ENCODE measurements at regions not wholly inside any gene's neighbourhood (a gene's known extent, or its start where the extent isn't known, plus 50 kb on each side); places are given as distances from the start of the nearest gene placed in this dataset.
A peak's percentile ranks its signal among the peaks of the same experiment; 100 is the strongest.

DNA sequence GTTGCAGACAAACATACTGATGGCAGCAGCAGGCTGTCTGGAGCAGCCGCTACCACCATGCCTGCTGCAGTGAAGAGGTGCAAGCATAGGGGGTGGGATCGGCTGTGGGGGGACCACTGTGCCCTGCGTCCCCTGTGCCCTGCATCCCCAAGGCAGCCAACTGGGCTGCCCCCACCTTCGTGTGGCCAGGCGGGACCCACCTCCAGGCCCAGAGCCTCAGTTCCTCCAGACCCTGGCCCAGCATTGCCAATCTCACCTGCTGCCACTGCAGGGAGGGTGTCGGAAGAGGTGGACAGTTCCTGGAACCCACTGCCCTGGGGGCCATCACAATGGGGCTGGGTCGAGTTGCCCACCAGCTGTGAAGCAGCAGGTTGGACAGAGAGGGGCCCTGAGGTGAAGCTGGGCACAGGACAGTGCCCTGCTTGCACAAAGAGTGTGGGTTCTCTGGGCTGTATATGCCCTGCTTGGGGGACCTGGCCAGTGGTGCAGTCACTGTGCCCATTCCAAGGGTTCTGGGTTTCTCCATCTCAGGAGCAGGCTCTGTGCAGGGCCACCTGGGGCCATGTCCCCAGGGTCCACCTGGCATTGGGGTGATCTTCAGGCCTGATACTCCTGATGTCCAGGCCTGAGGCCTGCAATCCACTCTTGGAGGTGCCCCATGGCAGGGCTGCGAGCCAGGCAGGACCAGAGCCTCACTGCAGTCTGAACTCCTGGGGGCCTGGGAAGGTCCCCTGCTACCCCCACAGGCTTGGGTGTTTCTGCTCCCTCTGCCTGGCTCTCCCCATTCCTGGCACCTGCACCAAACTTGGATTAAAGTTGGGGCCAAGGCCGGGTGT, 261.4 kb upstream of the NRIP1 start:
- DNase-seq = no peak

DNA sequence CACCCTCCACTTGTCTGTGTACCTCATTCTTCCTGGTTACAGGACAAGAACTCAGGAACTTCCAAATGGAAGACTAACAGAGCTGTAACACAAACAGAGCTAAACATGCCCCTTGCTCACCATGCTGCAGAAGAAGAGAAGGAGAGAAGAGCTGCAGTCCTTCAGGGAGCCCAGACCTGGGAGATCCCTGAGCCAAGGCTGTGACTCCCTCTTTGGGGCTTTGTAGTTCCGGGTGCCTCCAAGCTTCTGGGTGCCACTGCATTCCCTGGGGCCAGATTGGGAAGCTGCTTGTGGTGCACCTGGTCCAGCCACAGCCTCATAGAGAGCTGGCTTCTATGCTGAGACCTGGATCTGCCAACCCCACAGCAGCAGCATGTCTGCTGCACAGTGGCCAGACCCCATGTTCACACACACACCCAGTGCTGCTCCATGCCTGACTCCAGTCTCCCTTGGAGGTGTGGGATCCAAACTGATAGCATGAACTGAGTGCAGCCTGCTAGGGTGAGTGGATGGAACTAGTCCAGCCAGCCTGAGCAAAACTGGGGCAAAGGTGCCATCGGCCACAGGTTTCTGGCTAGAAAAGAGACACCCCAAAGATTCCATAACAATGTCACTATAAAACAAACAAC, 263.0 kb upstream of the NRIP1 start:
- no peak for DNase-seq

DNA sequence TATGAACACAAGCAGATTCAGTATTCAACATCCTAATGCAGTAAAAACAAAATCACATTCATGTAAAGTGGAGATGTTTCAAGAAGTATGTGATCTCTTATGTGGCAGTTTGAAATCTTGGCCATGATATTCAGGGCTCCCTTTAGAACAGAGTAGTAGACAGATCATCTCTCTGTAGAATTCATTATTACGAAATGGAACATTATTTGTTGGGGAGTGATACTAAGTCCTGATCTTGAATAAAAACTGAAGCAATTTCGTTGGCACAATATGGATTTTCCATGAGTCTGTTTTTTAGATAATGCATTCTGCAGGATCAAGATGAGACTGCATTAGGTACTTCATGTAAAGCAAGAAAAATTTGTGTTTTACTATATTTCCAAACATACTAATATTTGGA, 264.4 kb upstream of the NRIP1 start:
- DNase-seq = no peak

DNA sequence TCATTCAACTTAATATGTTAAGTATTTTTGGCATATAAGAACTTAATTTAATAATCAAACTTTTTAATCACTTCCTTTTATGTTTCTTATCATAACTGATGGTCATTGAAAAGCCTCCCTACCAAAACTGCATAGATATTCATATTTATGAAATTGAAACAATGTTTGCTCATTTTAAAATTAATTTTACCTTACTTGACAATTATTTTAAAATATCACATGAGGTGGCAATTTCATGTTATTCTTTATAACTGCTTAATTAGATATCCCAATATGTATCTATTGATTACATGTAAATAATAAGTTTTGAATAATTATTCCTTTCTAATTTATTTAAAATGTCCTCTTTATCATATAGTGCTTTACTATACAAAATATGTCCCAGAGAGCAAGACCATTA, 266.1 kb upstream of the NRIP1 start:
- DNase-seq = no peak

DNA sequence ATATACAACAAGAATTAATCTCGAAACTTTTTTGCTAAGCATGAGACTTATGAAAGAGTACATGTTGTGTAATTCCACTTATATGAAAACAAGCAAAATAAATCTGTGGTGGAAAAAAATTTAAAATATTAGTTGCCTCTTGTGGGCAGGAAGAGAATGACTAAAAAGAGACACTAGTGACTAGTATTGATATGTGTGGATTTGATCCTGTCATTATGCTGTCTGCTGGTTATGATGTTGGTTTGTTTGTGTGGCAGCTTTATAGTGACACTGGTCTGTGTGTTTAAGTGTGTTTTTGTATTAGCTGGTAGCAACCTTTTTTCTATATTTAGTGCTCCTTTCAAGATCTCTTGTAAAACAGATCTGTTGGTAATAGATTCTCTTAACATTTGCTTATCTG, 267.8 kb upstream of the NRIP1 start:
- no peak for DNase-seq

DNA sequence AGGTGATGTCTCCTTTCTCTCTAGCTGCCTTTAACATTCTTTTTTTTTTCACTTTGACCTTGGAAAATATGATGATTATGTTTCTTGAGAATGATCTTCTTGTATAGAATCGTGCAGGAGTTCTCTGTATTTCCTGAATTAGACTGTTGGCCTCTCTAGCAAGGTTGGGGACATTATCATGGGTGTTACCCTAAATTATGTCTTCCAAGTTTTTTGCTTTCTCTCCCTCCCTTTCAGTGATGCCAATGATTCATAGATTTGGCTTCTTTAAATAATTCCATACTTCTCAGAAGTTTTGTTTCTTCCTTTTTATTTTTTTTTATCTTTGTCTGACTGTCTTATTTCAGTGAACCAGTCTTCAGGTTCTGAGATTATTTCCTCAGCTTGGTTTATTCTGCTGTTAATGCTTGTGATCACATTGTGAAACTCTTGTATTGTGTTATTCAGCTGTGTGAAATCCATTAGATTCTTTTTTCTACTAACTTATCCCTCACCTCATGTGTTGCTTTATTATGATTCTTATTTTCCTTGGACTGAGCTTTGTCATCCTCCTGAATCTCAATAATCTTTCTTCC, 268.4 kb upstream of the NRIP1 start:
- no peak for DNase-seq

DNA sequence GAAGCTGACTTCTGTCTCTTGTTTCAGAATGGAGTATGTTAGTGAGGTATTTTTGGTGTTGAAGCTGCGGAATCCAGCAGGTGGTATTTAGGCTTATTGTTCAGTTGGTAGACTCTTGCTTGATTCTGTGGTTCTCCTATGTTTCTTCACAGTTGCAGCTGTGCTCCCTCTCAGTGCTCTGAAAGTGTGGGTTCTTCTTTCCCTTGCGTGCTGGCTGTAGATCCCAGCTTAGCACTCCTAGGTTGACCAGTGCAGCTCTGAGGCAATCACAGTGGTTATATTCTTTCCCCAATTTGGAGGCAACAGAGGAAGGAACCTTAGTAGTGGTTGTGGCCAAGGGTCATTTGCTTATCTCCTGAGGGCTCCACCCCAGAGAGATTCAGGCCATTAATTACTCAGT, 269.2 kb upstream of the NRIP1 start:
- no peak for DNase-seq

DNA sequence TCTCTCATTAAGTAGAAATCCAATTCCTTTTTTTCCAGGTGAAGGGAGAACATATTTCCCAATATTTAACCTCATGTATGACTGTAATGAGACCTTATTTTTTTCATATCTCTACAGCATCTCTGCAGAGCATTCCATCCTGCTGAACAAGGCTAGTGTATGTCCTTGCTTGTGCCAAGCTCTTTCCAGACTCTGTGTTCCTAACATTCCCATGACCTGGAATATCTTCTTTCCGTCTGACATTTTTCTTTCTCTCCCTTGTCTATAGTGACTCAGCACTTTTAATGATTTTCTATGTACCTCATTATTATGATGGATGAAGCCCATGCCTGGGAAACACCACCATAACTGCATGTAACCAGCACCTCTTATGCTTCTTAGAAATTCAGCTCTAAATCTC, 278.3 kb upstream of the NRIP1 start:
- no peak for DNase-seq

DNA sequence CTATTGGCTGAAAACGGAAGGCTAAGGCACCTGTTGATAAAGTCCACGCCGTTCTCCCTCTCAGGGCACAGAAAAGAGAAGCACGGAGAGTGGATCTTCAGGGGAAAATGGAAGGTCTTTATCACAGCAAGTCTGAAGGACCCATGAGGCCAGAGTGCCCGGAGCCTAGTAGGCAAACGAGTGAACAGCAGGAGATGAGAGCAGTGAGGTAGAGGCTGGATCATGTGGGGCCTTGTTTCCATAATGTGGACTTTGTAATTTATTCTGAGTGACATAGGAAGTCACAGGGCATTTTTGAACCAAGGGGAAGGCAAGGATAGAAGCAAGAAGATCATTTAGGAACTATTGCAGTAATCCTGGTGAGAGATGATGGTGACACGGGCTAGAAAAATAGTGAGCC, 287.2 kb upstream of the NRIP1 start:
- no peak for DNase-seq

DNA sequence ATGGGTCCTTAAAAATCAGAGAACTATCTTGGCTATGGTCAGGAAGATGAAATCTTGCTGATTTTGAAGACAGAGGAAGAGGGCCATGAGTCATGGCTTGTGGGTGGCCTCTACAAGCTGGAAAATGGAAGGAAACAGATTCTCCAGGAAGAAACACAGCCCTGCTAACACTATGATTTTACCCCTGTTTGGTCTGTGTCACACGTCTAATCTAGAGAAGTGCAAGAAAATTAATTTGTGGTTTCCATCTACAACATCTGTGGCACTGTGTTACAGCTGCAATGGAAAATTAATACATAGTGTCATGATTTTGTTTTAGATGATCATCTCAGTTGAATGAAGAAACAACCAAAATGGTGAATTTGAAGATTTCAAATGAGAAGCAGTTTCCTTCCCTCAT, 288.7 kb upstream of the NRIP1 start:
- DNase-seq = no peak

DNA sequence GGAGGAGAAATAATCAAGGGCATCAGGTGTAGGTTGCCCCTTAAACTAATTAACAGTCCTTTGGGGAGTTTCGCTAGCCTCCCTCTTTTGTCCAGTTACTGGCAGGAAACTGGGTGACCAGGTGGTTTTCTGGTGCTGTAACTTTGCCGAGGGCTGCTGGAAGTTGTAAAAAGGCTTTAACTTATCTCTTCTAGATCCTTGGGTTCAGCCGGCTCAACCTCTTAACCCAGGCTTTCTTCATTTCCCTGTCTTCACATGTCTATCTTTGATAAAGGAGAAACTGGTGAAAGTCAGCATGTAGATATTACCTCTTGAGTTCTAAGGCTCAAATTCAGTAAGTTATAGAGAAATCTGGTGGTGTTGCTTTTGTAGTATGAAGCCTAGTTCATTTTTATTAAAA, 289.7 kb upstream of the NRIP1 start:
- no peak for DNase-seq

DNA sequence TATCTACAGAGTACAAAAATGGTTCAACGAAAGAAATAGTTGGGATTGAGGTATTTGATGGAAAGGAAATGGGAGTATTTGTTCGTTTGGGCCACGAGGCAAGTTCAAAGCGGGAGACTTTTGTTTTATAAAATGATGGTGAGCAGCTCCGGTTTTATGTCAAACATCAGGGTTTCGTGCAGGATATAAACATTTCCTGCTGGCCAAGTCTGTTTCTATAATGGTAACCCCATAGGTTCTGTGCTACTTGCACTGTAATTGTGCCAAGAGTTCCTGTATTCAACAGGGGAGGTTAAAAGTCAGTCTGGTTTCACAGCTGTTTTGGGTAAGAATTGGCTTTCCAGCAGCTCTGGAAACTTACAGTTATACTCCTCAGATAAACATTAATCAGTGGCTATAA, 290.3 kb upstream of the NRIP1 start:
- no peak for DNase-seq

DNA sequence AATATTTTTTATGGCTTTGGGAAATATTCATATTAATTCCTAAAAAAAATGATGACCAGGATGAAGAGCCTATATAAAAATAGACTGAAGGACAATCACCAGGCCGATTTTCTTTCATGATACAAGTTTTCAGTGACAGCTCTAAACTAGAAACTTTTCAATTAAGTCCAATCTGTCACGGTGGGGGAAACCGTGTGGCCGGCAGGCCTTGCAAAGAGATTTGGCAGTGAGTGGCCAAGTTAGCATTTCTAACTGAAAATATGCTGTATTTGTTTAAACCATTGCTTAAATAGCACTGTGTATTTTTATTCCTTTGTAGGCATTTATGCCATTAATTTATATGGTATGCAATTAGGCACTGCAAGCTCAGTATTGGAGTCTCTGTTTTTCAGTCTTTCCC, 294.5 kb upstream of the NRIP1 start:
- DNase-seq = no peak

DNA sequence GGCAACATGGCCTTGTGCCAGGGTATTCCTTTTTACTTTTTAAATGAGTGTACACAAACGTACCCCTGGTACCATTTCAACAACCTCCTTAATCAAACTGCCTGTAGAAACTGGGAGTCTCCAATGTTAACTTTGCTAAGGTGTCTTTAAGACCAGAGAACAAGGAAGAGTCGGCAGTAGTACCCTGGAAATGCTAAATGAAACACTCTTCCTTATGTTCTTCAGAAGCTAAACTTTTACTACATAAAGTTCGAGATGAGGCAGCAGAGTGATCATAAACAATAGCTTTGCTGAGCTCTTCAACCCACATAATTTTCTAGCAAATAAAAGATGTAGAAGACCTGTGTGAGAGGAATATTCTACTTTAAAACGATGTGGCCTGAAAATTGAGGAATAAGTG, 297.7 kb upstream of the NRIP1 start:
- DNase-seq = no peak

DNA sequence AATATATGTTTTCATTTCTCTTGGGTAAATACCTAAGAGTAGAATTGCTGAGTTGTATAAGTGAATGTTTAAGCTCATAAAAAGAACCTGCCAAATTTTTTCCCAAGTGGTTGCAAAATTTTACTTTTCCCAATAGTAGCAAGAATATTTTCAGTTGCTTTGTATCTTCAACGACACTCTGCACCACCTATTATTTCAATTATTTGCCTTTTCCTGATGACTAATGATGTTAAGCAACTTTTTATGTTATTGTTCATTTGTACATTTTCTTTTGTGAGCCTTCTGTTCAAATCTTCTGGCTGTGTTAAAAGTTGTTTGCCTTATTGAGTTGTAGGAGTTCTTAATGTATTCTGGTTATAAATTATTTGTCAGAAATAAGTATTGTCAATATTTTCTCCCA, 299.1 kb upstream of the NRIP1 start:
- DNase-seq = no peak

DNA sequence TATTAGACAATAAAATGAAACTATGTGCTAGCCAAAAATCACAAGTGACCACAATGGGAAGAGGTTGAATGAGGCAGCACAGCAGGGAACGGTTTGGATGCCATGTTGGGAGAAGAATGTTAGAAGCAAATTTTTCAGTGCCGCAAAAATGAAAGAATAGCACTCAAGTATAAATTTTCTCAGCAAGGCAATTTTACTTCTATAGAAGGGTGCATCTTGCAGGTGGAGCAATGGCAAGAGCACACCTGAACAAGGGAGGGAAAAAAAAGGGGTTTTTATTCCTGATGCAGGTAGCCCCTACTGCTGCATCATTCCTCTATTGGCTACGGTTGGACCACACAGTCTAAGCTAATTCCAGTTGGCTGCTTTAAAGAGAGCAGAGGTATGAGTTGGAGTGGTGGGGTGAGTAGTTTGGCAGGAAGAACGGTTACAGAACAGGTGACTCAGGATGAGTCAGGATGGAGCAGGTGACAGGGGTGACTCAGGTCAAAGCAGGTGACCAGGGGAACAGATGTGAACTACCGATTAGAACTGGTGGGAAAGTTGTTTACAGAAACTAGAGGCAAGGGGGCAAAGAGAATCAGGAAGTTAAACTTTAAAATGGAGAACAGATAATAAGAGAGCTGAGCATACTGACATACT, 301.1 kb upstream of the NRIP1 start:
- DNase-seq = no peak

DNA sequence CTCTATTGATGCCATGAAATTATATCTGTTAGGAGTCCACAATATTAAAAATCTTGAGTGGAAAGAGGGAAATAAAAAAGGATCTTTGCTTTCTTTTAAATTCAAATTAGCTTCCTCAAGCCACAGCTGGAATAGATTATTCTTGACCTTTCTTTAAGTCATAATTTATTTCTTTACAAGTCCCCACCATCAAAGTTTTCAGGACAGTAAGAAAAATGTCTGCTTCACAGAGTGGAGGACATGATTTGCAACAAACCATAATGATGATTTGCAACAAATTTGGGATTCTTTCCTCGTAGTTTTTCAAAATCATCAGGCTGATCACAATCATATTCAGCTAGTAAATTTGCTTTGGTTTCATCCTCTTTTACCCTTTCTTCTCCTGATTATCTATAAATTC, 301.8 kb upstream of the NRIP1 start:
- no peak for DNase-seq

DNA sequence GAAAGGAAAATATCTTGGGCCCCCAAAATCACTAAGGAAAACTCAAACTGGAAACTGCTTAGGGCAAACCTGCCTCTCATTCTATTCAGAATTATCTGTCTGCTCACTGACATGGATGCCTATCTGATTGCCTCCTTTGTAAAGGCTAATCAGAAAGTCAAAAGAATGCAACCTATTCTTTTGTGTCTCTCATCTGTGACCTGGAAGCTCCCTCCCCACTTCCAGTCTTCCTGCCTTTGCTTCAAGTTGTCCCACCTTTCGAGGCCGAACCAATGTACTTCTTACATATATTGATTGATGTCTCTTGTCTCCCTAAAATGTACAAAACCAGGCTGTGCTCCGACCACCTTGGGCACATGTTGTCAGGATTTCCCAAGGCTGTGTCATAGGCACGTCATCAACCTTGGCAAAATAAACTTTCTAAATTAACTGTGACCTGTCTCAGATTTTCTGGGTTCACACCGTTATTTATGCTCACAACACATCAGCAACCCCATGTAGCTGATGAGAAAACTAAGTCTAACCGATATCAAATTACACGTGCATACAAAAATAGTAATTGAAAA, 302.3 kb upstream of the NRIP1 start:
- DNase-seq = no peak

DNA sequence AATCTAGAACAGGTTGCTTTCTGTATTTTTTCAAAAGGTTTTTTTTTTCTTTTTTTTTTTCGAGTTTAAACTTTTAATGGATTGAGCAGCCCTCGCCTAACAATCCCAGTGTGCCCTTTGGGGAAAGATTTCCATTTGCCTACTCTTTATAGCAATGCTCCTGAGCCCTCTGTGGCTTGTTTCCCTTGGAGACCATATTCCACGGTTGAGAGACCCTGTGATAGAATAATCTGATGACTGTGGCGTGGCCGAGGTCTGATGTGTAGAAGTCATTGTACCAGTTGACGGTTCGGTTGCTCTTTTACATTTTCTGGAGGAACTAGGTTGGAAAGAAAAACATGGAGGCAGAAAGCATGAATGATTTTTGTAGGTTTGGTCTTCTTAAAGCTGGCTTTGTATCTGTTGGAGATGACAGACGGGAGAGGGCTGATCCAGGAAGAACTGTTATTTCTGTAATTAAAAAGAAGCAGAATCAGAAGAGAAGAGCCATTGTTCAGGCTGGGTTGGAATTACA, 305.7 kb upstream of the NRIP1 start:
- peak; percentile 97 to 98 for DNase-seq

DNA sequence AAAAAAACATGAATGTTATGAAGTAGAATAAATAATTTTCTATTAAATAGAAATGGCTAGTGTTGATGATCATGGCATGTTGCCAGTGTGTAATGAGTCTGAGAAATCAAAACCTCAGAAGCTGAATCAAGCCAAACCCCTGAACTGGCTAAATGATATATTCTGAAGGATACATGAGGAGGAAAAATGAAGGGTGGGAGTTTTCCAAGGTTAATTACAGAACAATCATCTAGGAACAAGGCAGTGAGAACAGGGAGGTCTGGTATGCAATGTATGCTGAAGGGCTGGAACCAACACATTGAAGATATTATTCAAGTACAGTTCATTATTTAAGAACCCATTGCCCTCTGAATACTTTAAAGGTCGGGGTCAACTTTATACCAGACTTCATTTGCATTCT, 309.1 kb upstream of the NRIP1 start:
- DNase-seq = no peak

DNA sequence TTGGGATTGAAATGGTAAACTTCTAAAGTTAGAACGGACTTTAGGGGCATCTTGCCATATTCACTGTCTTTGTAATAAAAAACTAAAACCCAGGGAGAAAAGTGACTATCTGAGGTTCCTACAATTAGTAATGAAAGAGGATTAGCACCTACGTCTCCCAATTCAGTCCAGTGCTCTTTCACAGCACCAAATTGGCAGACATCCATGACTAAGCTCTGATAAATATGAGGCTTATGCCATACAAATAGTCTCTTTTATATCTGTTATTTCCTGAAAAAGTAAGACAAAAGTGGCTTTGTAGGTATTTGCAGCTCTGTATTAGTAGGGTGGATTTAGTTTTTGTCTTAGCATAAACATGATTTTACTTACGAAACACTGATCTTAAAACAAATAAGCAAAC, 315.0 kb upstream of the NRIP1 start:
- DNase-seq = no peak

DNA sequence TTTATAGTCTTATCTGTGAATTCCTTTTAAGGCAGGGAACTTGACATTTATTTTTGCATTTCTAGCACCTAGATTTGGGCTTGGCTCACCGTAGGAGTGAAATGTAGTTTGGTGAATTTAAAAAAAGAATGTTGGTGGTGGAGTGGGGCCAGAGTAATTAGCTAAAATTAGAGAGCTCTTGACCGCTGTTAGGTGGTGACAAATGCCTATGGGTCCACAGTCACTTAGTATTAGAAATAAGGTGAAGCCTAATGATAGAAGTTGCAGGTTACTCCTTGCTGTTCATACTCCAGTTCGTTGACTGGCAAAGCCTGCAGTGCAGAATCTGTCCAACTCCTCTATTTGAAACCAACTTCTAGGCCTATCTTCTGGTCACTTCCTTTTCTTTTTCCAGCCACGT, 318.8 kb upstream of the NRIP1 start:
- no peak for DNase-seq

DNA sequence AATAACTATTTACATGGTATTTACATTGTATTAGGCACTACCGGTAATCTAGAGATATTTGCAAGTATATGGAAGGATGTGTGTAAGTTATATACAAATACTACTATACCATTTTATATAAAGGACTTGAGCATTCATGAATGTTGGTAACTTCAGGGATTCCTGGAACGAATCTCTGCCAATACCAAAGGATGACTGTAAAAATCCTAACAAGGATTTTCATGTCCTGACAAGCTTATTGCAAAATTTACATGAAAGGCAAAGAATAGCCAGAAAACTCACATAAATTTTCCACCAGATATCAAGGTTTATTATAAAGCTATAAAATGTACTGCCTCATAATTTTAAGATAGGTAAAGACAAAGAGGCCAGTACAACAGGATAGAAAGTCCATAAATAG, 325.2 kb upstream of the NRIP1 start:
- DNase-seq = no peak

DNA sequence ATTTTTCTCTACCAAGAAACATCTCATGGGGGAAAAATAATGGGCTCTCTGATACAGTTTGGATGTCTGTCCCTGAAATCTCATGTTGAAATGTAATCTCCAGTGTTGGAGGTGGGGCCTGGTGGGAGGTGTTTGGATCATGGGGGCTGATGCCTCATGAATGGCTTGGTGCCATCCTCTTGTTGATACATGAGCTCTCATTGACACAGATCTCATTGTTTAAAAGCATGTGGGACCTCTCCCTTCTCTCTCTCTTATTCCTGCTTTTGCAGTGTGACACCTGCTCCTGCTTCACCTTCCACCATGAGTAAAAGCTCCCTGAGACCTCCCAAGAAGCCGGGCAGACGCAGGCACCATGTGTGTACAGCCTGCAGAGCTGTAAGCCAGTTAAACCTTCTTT, 332.5 kb upstream of the NRIP1 start:
- DNase-seq = no peak

All from NCI-H526 (cell line).